HG03039 (cell line): ENCODE measurements at regions not wholly inside any gene's neighbourhood (a gene's known extent, or its start where the extent isn't known, plus 50 kb on each side); places are given as distances from the start of the nearest gene placed in this dataset.

ENCODE experiments used
- ATAC-seq: cut with Tn5 transposase; IDR thresholded peaks from one replicate; pipeline ENCODE4 v1.9.1; 2021; ENCODE audit warnings: mild to moderate bottlenecking, moderate library complexity; ENCODE audit not compliant: unreplicated experiment

DNA sequence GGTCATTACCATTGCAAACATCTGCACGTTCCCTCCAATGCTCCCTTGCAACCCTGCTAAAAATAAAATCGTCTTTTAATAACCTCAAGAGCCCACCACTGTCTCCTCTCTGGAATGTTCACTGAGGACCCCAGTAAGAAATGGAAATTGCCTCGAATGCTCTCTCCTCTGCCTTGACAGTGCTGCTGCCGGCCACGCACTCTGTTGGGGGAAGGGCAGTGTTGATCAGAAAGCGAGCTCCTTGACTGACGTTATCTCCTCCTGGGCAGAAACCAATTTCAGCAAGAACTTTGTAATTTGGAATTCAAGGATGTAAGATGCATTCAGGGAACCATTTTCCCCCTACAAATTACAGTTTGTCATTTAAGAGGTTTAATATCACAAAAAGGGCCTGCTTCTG, 718.5 kb downstream of the UQCRFS1 start:
- ATAC-seq: no peak

DNA sequence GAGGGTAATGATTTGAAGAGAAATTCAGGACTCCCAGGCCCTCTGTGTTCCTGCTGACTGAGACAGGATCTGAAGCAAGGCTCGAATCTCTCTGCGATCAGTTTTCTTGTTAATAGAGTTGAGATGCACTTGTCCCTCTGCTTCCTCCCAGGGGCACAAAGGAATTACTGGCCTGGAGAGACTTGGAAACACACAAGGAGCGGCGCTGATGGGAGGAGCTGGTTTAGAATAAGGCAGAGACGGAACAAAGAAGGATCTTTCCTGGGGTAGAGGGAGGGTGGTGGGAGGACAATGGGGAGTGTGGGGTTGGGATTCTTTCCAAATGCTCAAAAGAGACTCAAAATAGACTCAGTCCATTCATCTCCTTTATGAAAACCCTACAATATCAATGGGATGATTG, 719.1 kb downstream of the UQCRFS1 start:
- no peak for ATAC-seq

DNA sequence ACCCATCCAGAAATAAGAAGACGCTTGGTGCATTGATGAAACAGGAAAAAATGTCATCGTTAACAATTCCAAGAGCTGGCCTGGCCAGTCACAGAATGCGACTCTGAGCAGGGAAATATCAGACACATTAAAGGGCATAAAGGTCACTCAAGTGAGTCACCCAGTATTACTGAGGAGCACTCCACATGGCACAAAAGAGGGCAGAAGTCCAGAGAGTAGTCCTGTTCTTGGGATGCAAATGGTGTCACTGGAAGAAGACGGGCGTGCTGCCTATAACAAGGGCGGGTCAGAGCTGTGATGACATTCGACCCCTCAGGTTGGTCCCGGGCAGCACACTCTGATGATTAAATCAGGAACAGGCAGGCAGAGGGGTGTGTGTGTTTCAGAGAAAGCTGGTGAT, 720.3 kb downstream of the UQCRFS1 start:
- no peak for ATAC-seq

DNA sequence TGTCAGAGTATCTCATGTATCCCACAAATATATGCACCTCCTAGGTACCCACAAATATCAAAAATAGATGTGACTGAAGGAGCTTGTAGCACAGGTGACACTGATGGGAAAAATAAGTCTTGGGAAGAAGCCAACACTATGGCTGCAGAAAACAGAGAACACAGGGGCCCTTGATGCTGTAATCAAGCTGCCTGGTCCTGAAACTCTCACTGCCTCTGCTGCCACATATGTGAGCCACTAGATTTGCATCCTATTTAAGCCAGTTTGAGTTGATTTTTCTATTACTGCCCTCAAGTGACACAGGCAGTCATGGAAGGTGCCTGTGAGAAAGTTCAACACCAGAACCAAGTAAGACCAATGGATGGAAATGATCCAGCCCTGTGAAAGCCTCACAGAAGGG, 720.8 kb downstream of the UQCRFS1 start:
- no peak for ATAC-seq

DNA sequence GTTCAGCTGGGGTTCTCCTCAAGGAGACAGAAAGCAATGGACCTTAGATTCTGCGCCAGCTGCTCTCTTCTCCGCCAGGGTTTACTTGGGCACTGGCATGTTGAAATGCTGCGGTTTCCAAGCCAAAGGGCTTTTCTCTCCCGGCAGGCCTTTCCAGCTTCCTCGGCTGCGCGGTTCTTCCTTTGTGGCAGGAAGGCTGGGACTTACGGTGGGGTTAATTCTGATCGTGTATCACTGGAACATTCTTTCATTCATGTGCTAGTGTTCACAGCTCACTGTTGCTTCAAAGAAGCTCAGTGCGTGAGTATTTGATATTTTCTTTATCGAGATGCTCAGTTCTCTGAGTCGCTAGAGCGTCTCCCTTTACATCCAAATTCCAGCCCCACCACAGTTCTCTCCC, 723.2 kb downstream of the UQCRFS1 start:
- no peak for ATAC-seq

DNA sequence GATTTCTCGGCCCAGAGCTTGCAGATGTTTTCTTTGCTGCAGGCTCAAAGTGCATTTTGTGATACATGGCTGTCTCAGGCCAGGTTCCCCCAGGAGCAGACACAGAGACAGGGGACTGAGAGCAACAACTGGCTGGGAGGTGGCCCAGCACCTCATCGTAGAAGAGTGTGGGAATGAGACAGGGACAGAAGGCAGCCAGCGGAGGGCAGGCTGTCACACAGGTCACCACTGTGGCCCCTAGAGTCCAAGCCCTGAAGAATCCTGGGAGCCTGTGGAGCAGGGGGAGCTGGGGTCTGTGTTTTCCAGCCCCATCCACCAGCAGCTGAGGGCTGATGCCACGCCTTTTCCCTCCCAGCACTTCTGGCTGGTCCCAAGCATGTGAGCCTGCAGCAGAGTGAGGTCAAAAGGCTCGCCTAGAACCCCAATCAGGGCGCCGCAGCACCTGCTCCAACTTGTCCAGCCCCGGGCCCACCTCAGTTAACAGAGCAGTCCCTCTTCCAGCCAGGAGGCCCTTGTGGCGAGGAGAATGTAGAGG, 723.8 kb downstream of the UQCRFS1 start:
- ATAC-seq: no peak

DNA sequence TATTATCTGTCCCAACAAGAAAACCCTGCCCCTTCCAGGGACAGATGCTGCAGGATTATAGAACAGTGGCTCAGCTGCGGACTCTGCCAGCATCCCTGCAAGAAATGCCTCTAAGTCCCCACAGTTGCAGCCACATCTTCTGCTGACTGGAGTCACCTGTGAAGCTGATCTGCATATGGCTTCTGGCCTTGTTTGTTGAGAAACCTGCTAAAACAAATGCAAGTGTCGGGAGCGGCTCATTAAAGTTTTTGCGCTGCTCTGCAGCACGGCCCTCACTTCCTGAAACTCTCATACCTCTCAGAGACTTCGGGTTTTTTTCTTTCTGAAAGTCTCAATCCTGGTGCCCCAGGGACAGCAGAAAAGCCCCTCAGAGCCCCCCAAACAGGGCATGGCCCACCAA, 725.0 kb downstream of the UQCRFS1 start:
- ATAC-seq: no peak

DNA sequence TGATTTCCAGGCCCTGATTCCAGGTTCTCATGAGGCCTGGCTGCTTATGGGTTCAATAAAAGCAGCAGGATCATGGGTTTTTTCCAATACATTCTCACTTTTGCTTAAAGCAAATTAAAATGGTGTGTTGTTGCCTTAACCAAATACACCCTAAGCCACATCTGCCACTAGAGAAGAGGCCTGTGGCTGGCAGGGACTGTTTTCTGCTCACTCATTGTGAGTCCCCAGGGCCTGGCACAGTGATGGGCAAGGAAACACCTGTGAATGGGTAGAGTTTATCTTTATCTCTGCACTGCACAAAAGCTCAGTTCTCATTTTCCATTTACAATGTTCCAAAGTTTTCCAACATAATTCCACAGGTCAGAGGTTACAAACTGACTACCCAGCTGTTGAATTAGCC, 726.0 kb downstream of the UQCRFS1 start:
- ATAC-seq: no peak

DNA sequence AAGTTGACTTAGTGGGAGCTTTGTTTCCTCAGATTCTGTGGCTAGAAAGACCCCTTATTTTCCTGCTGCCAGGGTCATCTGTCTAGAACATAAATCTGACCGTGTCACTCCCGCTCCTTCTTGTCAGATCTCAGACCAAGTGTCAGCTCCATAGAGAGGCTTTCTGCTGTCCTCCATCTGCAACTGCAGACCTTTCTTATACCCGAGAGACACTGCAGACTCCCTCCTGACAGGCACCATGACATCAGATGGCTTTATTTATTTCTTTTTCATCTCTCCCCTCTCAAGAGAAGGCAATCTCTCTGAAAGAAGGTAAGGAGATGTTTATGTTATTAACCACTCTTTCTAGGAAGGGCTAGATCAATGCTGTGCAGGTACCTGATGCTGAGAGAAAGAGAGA, 726.5 kb downstream of the UQCRFS1 start:
- no peak for ATAC-seq

DNA sequence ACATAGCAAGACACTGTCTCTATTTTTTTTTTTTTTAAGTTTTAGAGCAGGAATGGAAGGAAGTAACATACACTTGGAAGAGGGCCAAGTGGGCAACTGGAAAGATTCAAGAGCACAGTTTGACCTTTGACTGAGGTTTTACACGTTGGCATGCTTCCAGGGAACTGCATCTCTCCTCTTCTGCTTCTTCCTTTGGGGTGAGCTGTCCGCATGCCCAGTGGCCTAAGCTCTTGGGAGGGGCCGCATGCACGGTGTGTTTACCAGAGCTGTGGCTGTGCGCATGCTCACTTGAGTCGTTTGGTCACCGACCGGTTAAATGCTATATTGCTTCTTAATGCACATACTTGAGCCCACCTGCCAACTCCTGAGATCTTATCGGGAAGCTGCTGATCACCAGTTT, 727.7 kb downstream of the UQCRFS1 start:
- ATAC-seq: no peak

DNA sequence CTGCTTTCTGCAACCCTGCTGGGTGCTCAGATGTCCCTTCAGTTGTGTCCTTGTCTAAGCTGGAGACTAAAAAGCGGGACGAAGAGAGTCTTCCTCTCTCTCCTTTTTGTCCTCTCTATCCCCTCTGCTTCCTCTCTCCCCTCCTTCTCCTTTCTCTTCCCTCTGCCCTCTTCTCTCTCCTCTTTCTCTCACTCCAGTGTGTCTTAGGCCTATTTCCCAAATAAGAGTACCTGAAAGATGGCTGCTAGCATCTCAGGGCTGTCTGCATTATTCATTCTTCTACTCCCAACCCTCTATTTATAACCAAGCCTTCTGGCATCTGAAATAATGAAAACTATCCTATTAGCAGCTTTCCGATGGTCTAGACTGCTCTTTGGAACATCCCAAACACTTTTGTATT, 729.8 kb downstream of the UQCRFS1 start:
- ATAC-seq: no peak

DNA sequence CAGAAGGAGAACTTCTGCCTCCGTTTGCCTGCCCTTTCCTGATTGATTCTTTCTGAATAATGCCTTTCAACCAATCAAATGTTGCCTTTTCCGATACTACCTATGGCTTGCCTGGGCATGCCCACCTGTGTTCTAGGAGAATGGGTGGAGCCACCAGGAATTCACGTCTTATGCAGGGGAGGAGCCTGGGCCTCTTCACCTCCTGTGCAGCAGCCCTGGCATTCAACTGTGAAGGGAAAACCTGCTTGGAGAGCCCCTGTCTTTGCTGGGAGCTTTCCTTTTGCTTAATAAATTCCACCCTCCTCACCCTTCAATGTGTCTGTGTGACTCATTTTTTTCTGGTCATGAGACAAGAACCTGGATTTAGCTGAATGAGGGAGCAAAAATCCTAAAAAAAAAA, 730.7 kb downstream of the UQCRFS1 start:
- ATAC-seq: no peak

DNA sequence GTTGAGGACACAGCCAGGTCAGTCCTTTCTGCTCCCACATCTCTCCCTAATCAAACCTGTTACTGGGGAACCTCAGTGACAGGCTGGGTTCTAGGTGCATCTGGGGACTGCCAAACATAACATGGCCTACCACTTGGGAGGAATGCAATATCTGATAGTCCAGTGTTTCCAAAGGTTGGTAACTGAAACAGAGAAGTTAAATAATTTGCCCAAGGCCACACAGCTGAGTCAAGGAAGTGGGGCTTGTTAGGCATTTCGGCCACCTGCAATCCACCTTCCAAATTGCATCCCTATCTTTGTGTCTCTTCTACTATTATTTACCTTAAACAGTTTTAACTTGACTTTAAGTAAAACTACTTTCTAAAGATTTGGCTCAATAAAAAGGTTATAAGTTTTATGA, 731.3 kb downstream of the UQCRFS1 start:
- no peak for ATAC-seq

DNA sequence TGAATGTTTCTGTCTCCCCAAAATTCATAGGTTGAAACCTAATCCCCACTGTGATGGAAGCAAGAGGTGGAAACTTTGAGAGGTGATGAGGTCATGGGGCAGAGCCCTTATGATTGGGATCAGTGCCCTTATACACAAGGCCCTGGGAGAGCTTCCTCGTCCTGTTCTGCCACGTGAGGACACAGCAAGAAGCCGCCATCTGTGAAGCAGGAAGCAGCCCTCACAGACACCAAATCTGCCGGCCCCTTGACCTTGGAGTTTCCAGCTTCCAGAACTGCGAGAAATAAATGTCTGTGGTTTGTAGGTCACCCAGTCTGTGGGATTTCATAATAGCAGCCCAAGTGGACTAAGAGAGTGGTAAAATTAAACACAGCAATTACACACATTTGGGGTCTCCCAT, 737.4 kb downstream of the UQCRFS1 start:
- no peak for ATAC-seq

DNA sequence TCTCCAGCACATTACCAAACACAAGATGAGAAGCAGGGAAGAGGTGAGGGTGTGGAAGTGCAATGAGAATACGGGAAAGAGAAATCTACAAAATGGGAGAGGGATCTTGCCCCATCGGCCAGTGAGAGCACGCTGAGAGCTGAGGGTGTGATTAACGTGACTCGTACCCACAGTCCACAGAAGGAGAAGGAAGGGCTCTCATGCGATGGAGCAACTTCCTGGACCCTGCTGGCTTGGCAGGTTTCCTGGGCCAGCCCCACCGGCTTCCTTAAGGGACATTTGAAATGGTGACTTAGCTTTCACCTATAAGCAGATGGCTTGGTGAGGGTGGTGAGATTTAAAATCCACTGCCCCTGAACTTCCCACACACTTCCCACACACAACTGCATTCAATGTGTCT, 740.1 kb downstream of the UQCRFS1 start:
- ATAC-seq: no peak

DNA sequence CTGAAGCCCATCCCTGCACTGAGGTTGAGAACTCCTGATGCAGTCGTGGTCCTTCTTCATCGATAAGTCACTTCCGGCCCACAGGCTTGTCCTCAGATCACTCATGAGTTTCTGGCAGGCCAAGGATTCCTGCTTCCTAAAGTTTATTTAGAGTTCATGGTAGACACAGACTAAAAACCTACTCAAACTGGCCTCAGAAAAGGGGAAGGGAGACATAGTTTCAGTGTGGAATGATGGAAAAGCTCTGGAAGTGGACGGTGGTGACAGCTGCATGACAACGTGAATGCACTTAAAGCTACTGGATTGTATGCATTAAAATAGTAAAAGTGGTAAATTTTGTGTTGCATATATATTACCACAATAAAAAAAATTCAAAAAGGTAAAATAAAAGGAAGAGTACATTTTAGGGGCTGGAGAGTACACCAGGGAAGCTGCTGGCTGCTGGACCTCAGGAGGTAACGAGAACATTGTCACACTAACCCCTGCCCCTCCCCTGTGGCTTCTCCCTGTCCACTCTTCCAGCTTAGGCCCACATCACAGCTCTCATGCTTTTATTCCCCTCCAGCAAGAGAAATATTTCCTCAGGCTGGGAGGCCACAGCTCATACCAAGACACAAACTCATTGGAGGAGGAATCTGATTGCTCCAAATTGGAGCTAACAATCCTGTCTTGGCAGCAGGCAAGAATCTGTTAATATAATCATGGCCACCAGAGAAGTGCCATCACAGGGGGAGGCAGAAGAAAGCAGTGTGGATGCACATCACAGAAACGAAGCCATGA, 741.0 kb downstream of the UQCRFS1 start:
- no peak for ATAC-seq

DNA sequence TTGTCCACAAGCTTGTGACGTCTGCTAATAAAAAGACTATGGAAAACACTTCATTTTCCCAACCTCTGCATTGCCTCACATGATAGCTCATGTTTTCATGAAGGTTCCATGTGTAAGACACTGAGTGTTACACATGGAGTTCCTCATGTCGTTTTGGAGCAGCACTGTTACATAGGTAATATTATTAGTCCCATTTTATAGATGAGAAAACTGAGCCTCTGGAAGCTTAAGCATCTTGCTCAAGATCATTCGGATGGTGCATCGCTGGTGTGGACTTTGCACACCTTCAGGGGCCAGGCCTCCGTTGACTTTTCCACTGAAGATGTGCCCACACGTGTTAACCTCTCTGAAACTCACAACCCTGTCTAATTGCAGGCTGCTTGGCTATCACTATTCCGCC, 743.4 kb downstream of the UQCRFS1 start:
- ATAC-seq: no peak

DNA sequence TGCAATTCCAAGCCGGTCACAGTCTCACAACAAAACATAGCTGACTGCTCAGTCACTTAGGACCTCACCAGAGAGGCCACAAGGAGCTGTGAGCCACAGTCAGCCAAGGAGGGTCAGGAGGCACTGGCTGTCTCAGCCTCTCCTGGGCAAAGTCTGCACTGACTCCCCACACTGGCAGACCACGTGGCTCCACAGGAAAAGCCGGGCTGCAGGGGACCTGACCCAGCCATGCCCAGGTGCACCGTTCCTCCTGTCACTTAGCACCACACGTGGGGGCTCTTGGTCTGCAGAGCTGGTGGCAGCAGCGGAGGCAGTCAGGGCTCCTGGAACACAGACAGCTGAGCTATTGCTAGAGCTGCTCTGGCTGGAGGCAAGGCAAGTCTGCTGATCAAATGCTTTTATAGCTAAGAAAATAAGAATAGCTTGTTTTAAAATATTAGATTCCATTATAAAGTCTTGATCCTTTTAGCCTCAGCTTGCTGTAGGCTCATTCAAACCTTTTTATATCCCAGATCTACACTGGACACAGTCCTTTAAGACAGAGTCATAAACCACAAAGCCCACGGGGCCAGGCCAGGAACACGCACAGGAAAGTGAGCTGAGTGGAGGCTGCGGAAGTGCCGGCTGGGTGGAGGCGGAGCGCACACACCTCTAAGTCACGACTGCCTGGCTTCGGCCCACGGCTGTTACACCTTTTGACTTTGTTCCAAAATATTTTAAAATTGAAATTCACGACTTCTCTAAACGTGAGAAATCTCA, 744.1 kb downstream of the UQCRFS1 start:
- no peak for ATAC-seq

DNA sequence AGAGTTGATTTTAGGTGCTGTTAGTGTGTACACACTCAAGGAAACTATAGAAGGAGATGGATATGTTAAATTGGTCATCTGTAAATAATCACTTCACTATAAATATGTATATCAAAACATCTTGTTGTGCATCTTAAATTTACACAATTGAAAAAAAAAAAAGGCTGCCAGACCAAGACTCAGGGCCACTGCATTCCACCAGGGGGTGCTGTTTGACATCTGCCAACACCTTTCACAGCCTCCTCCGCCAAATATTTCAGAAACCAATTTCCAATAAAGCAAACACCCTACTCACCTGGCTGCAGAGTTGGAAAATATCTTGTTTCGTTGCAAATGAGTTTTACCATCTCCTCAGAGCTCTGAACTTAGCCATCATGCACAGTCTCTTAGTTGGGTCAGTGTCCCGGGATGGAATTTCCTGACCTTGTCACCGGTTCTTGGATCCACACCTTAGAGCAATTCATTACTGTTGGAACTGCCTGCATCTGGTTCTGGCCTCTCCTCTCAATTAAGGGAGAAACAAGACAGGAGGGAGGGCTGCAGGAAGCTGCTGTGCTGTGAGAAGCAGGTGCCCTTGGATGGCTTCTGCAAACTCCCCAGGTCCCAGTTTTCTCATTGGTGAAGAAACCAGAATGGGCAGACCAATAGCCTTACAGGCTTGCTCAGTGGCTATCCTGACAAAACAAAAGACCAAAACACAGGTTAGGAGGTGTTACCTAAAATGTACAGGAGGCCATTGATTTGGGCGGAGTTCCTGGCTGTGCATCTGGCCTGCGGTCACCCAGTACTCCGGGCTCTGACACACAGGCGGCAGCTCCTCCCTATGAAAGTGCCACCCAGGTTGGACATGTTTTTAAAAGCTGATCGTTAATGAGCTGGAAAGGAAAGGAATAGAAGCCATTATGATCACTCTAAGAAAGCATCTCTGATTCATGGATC, 746.6 kb downstream of the UQCRFS1 start:
- no peak for ATAC-seq

DNA sequence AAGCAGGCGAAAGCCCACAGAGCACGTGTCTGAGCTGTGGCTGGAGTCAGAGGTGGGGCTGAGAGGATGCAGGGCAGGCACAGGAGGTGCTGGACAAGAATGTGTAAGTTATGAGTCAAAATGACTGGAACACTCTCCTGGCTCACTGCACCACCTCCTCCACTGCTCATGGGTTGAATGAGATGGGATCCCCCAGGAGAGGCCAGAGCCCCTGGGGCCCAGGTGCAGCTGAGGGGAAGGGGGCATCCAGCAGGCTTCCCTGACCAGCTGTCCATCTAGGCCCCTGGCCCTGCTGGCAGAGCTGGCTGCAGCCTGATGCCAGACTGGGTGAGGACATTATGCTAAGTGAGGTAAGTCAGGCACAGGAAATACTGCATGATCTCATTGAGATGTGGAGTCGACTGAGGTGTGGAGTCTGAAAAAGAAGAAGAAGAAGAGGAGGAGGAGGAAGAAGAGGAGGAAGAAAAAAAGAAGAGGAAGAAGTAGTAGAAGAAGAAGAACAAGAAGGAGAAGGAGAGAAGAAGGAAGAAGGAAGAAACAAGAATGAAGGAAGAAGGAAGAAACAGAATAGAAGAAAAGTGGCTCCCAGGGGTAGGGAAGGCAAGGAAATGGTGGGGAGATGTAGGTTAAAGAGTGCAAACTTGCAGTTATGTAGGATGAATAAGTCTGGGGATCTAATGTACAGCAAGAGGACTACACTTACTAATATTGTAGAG, 747.4 kb downstream of the UQCRFS1 start:
- ATAC-seq: no peak
